ENCODE measurements at regions not wholly inside any gene's neighbourhood (a gene's known extent, or its start where the extent isn't known, plus 50 kb on each side); places are given as distances from the start of the nearest gene placed in this dataset.

DNA sequence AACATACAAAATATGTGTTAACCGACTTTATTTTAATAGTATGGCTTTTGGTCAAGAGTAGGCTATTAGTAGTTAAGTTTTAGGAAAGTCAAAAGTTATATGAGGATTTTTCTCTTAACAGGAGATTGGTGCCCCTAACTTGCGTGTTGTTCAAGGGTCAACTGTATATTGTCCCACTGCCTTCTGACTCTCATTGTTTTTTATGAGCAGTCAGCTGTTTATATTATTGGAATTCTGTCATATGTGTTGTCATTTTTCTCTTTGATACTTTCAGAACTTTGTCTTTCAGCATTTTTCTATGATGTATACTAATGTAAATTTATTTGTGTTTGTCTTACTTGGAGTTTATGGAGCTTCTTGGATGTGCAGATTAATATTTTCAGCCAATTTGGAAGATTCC is 142.1 kb upstream of the CMC1 start:
- no peaks in the 10 kb centered on the region for H3K36me3 ChIP-seq (replicated peaks in 1 of 2; ENCODE audit: control insufficient read depth in 1 of 2, insufficient read depth in 2 of 2, low read length in 2 of 2)
- no CpG with 5 or more reads among the region's 2 CpGs for WGBS (ENCODE audit: insufficient coverage)
- H3K27ac Mint-ChIP-seq, result no peak overlapping the region
- no peaks in the 10 kb centered on the region for H4K20me1 ChIP-seq (ENCODE audit: insufficient read depth, low read length)
- peaks cover 7 to 32% (median 18%) of the 10 kb centered on the region in 7 donors for H3K9me3 Mint-ChIP-seq
- no peaks in the 10 kb centered on the region for H3K36me3 Mint-ChIP-seq
- no peaks in the 10 kb centered on the region for H3K4me1 ChIP-seq (ENCODE audit: control insufficient read depth in 1 of 2, insufficient read depth in 2 of 2, low read length in 2 of 2)
- H3K4me3 Mint-ChIP-seq, result no peak overlapping the region
- no peaks in the 10 kb centered on the region for H3K27me3 ChIP-seq (ENCODE audit: control insufficient read depth in 2 of 2, insufficient read depth in 2 of 2, low read length in 2 of 2)
- H3K4me1 Mint-ChIP-seq, result no peaks in the 10 kb centered on the region
- intact Hi-C loops (cut with micrococcal nuclease), result no loop called here
- DNase-seq, result no peak
- H3K9me3 ChIP-seq (replicated peaks in 1 of 2; ENCODE audit: control insufficient read depth in 1 of 2, insufficient read depth in 1 of 2, low read length in 2 of 2), result peaks cover 3 to 8% of the 10 kb centered on the region in 2 donors
- no peak overlapping the region for H3K4me2 ChIP-seq (replicated peaks; ENCODE audit: extremely low read depth, low read length, poor library complexity, severe bottlenecking)
- H3K27me3 Mint-ChIP-seq (ENCODE audit: low read depth in 3 of 3), result peaks cover 0 to 2% (median 0%) of the 10 kb centered on the region in 3 donors
- no peaks in the 10 kb centered on the region for H3K79me2 ChIP-seq (ENCODE audit: insufficient read depth, low read length)
- TF ChIP-seq, protein P1, sequence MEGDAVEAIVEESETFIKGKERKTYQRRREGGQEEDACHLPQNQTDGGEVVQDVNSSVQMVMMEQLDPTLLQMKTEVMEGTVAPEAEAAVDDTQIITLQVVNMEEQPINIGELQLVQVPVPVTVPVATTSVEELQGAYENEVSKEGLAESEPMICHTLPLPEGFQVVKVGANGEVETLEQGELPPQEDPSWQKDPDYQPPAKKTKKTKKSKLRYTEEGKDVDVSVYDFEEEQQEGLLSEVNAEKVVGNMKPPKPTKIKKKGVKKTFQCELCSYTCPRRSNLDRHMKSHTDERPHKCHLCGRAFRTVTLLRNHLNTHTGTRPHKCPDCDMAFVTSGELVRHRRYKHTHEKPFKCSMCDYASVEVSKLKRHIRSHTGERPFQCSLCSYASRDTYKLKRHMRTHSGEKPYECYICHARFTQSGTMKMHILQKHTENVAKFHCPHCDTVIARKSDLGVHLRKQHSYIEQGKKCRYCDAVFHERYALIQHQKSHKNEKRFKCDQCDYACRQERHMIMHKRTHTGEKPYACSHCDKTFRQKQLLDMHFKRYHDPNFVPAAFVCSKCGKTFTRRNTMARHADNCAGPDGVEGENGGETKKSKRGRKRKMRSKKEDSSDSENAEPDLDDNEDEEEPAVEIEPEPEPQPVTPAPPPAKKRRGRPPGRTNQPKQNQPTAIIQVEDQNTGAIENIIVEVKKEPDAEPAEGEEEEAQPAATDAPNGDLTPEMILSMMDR (IDR thresholded peaks at IDR 0.05), result no peak
- no peak overlapping the region for H3K27ac ChIP-seq (ENCODE audit: low read depth in 1 of 2, low read length in 2 of 2)
- H2AFZ ChIP-seq (ENCODE audit: insufficient read depth, low read depth, low read length, poor library complexity, severe bottlenecking), result no peak overlapping the region
- H3K4me3 ChIP-seq (replicated peaks in 1 of 3; ENCODE audit: low read depth in 2 of 3, low read length in 3 of 3), result no peak overlapping the region
- no peak overlapping the region for H3K9ac ChIP-seq (ENCODE audit: insufficient read depth, low read length, poor library complexity, severe bottlenecking)

DNA sequence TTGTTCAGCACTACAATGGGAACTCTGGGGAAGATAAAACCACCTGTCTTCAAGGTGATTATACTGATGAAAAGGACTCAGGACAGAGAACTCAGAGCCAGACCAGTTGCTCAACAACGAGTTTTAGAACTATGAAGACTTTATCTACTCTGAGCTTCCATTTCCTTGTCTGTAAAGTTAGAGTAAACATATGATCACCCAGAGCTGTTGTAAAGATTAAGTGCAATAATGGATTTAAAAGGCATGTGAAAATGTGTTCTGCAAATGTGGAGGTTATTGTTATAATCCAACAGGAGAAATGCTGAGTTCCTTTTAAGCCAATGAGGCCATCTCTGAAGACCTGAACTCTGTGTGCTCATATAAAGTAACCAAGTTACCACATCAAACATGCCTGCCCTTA is 139.7 kb upstream of the CMC1 start:
- Mint-ChIP-seq H3K4me3 (no peak overlapping the region), H3K27me3 (ENCODE audit: low read depth in 3 of 3) (peaks cover 0 to 2% (median 0%) of the 10 kb centered on the region in 3 donors), H3K27ac (no peak overlapping the region), H3K4me1 (no peaks in the 10 kb centered on the region), H3K36me3 (no peaks in the 10 kb centered on the region), H3K9me3 (peaks cover 4 to 20% (median 12%) of the 10 kb centered on the region in 7 donors)
- peaks cover 0 to 8% of the 10 kb centered on the region in 2 donors for H3K9me3 ChIP-seq (replicated peaks in 1 of 2; ENCODE audit: control insufficient read depth in 1 of 2, insufficient read depth in 1 of 2, low read length in 2 of 2)
- no peak overlapping the region for H3K4me2 ChIP-seq (replicated peaks; ENCODE audit: extremely low read depth, low read length, poor library complexity, severe bottlenecking)
- DNase-seq, result no peak
- H3K4me3 ChIP-seq (replicated peaks in 1 of 3; ENCODE audit: low read depth in 2 of 3, low read length in 3 of 3), result no peak overlapping the region
- H3K36me3 ChIP-seq (replicated peaks in 1 of 2; ENCODE audit: control insufficient read depth in 1 of 2, insufficient read depth in 2 of 2, low read length in 2 of 2), result no peaks in the 10 kb centered on the region
- no peak overlapping the region for H3K27ac ChIP-seq (ENCODE audit: low read depth in 1 of 2, low read length in 2 of 2)
- no peaks in the 10 kb centered on the region for H4K20me1 ChIP-seq (ENCODE audit: insufficient read depth, low read length)
- H3K27me3 ChIP-seq (ENCODE audit: control insufficient read depth in 2 of 2, insufficient read depth in 2 of 2, low read length in 2 of 2), result no peaks in the 10 kb centered on the region
- H3K4me1 ChIP-seq (ENCODE audit: control insufficient read depth in 1 of 2, insufficient read depth in 2 of 2, low read length in 2 of 2), result no peaks in the 10 kb centered on the region
- no peak overlapping the region for H2AFZ ChIP-seq (ENCODE audit: insufficient read depth, low read depth, low read length, poor library complexity, severe bottlenecking)
- intact Hi-C loops (cut with micrococcal nuclease), result no loop called here
- no CpG with 5 or more reads among the region's 1 CpG for WGBS (ENCODE audit: insufficient coverage)
- TF ChIP-seq, protein P1 (IDR thresholded peaks at IDR 0.05), result no peak
- H3K79me2 ChIP-seq (ENCODE audit: insufficient read depth, low read length), result no peaks in the 10 kb centered on the region
- no peak overlapping the region for H3K9ac ChIP-seq (ENCODE audit: insufficient read depth, low read length, poor library complexity, severe bottlenecking)
